ENCODE measurements at regions not wholly inside any gene's neighbourhood (a gene's known extent, or its start where the extent isn't known, plus 50 kb on each side); places are given as distances from the start of the nearest gene placed in this dataset.
A peak's percentile ranks its signal among the peaks of the same experiment; 100 is the strongest.
"Not testable (repeated sequence)": the region's sequence is repeated elsewhere in the genome, so short reads cannot be mapped to it uniquely, and the experiment has no call there.

DNA sequence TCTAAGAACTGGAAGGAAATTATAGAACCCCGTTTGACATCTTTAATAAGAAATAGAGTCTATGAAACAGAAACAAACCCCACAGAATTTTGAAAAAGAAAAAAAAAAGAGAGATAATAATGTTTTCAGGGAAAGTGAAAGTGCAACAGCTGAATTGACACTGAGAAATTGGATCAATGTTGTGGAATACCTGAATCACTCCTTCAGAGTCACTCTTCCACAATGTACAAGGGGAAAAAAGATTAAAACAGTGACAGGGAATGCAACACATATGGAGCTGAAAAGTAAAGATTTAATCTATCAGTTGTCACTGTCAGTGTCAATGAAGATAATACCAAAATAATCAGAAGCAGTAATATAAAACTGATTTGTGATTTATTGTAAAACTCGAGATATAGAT, 520.8 kb upstream of the HS3ST5 start:
- DNase-seq (ENCODE audit: low read depth), result no peak
- in situ Hi-C loops (cut with HindIII; ENCODE audit: low pct_unique_long_range_greater_than_20kb, low sequenced_read_pairs), result no loop called here

DNA sequence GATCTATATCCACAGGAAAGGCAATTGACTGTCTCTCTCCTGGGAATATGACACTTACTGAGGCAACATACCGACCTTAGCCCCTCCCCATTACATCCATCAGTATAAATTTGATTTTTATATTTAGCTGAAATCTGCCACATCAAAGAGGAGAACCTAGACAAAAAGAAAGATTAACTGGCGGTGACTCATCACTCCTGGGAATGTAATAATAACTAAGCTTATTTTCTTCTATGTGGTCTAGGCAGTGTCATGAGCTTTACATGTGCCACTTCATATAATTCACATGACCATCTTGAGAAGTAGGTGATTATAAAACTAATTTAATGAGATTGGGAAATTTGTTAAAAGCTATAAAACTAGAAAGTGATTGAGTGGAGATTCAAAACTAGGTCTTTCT, 520.0 kb upstream of the HS3ST5 start:
- DNase-seq (ENCODE audit: low read depth), result peak; percentile 2

DNA sequence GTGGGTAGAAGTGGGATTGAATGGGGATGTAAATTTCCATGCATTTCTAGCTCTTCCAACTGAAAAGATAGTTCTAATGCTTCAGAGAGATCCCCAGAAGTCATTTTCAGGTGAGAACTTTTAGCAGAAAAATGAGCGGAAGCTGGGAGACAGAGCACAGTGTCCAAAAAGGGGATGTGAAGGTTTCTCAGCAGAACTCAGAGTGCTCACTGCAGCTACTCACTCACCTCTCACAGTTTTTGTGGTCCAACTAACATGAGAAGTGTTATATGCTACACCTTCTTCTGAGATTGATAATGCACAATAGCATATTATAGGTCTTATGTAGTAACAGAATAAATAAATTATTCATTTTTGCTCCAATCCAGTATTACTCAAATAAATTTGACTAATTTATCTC, 519.2 kb upstream of the HS3ST5 start:
- in situ Hi-C loops (cut with HindIII; ENCODE audit: low pct_unique_long_range_greater_than_20kb, low sequenced_read_pairs), result no loop called here
- DNase-seq (ENCODE audit: low read depth), result no peak

More for the DNA sequence above, 520.0 kb upstream of the HS3ST5 start:
- in situ Hi-C loops (cut with HindIII; ENCODE audit: low pct_unique_long_range_greater_than_20kb, low sequenced_read_pairs), result no loop called here

DNA sequence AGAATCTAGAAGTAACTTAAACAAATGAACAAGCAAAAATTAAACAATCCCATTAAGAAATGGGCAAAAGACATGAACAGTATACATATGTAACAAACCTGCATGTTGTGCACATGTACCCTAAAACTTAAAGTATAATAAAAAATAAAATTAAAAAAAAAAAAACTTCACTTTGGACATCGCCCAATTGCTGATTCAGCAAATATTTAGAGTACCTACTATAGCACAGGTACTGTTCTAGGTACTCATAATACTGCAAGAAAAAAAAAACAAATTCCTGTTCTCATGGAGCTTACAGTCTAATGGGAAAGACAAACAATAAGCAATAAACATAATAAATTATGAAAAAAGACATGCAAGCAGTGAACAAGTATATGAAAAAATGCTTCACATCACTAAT, 501.5 kb upstream of the HS3ST5 start:
- DNase-seq (ENCODE audit: low read depth), result no peak
- in situ Hi-C loops (cut with HindIII; ENCODE audit: low pct_unique_long_range_greater_than_20kb, low sequenced_read_pairs), result no loop called here

DNA sequence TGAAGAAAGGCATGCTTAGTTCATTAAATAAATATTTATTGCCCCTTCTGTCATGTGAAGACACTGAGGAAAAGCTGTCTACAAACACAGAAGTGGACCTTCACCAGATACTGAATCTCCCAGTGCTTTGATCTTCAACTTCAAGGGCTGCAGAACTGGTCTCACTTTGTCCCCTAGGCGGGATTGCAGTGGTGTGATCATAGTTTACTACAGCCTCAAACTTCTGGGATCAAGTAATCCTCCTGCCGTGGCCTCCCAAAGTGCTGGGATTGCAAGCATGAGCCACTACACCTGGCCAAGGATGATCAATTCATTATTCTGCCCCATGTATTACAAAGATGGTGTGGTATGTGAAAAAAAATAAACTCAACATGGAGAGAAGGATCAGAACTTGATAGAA, 496.2 kb upstream of the HS3ST5 start:
- no peak for DNase-seq (ENCODE audit: low read depth)
- in situ Hi-C loops (cut with HindIII; ENCODE audit: low pct_unique_long_range_greater_than_20kb, low sequenced_read_pairs), result no loop called here

DNA sequence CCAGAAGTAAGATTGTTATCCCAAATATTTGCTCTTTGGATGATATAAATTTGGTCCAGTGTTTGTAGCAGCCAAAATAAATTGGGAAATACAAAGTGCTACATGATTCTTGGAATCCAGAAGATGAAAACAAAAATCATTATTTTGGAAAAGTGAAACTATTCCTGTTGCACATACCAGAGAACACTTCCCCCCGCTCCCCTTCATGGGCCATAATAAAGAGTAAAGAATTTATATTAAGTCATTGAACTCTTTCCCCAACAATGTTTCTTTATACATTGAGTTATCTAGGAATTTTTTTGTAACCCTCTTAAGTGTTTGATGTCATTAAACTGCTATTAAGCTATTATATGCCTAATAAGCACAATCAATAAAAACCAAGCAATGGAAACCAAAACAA, 490.4 kb upstream of the HS3ST5 start:
- DNase-seq (ENCODE audit: low read depth), result no peak
- in situ Hi-C loops (cut with HindIII; ENCODE audit: low pct_unique_long_range_greater_than_20kb, low sequenced_read_pairs), result no loop called here

DNA sequence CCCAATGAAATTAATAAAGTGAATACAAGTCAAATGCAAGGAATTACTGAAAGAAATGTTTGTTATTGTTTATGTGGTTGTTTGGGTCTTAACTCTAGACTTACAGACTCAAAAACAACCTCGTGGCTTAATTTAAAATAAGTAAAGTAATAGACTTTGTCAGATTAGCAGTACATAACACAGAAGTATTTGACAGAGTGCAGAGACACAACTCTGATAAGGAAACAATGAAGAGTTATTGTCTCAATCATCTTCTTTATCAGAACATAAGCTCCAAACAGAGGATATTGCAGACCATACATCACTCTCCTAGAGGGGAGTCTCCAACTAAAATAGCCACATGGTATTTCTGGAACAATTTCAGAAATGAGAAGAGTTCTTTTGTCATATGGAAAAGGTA, 487.7 kb upstream of the HS3ST5 start:
- DNase-seq (ENCODE audit: low read depth), result no peak
- in situ Hi-C loops (cut with HindIII; ENCODE audit: low pct_unique_long_range_greater_than_20kb, low sequenced_read_pairs), result no loop called here

DNA sequence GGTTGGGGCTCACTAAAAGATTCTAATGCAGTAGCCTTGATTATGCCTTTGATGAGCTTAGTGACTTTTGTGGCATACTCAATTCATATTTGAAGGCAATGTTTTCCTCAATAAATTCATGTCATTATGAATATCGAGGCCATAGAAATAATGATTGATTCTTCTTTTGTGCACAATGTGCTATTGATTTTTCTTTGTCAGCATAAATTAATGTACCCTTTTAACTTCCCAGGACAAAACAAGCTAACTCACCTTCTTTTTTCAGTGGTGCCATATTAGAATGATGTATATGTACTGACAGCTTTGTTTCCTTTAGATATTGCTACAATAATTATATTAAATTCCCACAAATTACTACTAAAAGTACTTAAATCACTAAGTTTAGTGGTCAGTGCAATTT, 484.3 kb upstream of the HS3ST5 start:
- in situ Hi-C loops (cut with HindIII; ENCODE audit: low pct_unique_long_range_greater_than_20kb, low sequenced_read_pairs), result no loop called here
- no peak for DNase-seq (ENCODE audit: low read depth)

DNA sequence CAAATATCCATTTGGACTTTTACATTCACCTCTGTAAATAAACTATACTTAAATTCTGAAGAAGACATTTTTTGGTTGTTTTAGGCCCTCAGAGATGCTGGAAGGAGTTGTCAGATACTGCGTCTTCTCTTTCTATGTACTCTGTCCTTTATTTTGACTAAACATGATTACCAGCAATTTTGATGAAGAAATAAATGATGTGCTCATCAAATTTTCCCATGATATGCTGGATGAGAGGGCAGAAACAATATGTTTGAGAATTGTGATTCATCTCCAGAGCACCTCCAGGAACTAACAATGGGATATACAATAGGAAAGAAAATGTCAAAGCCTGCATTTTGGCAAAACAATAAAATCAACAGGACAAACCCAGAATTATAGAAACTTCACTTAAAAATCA, 481.6 kb upstream of the HS3ST5 start:
- in situ Hi-C loops (cut with HindIII; ENCODE audit: low pct_unique_long_range_greater_than_20kb, low sequenced_read_pairs), result no loop called here
- no peak for DNase-seq (ENCODE audit: low read depth)

DNA sequence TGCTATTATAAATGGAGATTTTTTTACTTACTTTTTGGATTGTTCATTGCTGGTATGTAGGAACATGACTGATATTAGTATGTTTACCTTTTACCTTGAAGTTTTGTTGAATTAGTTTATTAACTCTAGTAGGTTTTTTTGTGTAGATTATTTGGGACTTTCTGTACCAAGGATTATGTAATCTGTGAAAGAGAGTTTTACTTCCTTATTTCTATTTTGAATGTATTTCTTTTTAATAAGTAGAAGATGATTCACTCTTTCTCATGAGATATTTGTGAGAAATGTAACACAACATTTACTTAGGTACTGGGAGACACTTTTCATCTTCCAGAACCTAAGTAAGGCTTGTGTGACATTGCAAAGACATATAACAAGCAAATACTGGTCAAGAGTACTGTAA, 473.9 kb upstream of the HS3ST5 start:
- in situ Hi-C loops (cut with HindIII; ENCODE audit: low pct_unique_long_range_greater_than_20kb, low sequenced_read_pairs), result no loop called here
- no peak for DNase-seq (ENCODE audit: low read depth)

DNA sequence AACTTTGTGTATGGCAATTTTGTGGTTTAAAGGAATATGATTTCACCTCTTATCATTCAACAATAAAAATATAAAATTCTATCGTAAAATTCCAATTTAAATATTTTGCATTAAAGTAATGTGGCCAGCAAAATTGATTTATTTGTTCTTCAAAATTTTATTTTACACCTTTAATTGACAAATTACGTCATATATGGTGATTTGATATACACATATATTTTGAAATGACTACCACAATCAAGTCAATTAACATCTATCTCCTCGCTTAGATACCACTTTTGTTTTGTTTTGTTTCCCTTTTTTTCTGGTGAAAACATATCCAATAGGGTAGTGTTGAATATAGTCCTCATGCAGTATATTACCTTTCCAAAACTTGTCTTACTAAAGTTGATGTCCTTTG, 467.6 kb upstream of the HS3ST5 start:
- in situ Hi-C loops (cut with HindIII; ENCODE audit: low pct_unique_long_range_greater_than_20kb, low sequenced_read_pairs), result no loop called here
- DNase-seq (ENCODE audit: low read depth), result no peak

DNA sequence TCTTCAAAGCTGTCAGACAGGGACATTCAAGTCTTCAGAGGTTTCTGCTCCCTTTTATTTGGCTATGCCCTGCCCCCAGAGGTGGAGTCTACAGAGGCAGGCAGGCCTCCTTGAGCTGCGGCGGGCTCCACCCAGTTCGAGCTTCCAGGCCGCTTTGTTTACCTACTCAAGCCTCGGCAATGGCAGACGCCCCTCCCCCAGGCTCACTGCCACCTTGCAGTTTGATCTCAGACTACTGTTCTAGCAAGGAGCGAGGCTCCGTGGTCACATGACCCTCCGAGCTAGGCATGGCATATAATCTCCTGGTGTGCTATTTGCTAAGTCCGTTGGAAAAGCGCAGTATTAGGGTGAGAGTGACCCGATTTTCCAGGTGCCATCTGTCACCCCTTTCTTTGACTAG, 462.6 kb upstream of the HS3ST5 start:
- in situ Hi-C loops (cut with HindIII; ENCODE audit: low pct_unique_long_range_greater_than_20kb, low sequenced_read_pairs); DNase-seq (ENCODE audit: low read depth): not testable (repeated sequence)

DNA sequence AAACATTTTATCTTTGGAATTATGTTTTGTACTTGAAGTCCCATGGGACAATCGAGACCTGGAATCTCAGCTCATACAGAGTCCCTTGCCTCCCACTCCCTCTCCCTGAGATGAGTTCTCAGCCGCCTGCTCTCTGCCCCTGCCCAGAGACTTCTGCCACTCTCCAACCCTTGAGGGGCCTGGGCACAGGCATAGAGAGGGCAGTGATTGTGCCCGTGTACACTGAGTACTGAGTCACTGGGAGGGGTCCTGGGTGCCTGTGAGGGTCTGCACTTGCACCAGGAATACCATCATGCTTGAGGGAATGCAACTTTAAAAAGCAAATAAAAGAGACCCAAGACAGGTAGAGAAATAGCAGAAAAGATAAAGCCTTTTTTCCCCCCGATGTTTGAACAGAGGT, 453.8 kb upstream of the HS3ST5 start:
- no peak for DNase-seq (ENCODE audit: low read depth)
- in situ Hi-C loops (cut with HindIII; ENCODE audit: low pct_unique_long_range_greater_than_20kb, low sequenced_read_pairs), result no loop called here

DNA sequence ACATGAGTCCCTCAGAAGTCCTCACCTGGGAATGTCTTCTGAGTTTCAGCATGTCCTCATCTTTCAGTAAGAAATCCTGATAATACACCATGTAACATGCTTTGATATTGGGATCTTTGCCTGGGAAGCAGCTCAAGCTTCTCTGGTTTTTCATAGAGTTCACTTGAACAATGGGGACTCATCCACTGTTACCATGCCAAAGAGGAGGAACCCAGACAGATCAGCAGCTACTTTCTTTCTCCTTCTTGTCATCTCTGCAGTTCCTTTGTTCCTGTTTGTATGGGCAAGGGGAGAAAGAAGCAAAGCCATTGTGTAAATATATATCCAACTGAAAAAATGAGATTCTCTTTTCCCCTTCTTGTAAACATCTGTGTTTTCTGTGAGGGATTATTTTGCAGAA, 450.6 kb upstream of the HS3ST5 start:
- in situ Hi-C loops (cut with HindIII; ENCODE audit: low pct_unique_long_range_greater_than_20kb, low sequenced_read_pairs), result no loop called here
- no peak for DNase-seq (ENCODE audit: low read depth)

DNA sequence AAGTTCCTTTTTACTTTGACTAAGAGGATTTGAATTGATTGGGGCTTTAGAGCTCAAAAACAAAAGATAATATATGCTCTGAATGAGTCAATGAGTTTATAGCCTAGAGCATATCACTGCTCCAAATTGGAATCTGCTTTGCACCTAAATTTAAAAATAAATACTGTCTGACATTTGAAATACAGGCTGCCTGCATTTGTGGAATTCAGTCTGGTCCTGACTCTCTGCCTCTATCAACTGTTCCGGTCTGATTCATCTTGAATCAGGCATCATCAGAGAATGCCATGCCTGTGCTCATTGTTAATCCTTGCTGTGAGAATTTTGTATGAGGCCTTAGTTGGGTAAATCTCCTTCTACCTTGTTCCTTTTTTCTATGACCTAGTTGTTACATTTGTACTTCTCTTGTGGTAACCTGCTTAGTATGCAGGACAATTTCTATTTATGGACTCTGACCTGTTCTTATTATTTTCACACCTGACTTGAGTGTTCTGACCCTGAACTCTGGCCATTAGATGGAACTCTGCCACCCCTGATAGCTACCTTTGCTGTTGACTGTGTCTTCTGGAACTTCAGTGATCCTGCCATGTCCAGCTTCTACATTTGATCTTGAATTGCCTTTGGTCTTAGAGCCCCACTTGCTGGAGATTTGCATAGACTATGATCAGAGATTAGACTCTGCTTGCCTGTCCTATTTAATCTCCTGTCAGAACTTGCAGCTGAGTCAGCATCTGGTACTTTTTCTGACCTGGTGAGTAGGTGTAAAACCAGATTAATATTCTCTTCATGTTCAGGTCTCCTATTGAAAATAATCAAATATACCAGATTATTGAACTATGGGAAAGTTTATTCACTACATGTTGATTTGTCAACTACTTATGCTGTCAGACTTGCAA, 442.7 kb upstream of the HS3ST5 start:
- peak; percentile 55 for DNase-seq (ENCODE audit: low read depth)
- in situ Hi-C loops (cut with HindIII; ENCODE audit: low pct_unique_long_range_greater_than_20kb, low sequenced_read_pairs), result no loop called here

DNA sequence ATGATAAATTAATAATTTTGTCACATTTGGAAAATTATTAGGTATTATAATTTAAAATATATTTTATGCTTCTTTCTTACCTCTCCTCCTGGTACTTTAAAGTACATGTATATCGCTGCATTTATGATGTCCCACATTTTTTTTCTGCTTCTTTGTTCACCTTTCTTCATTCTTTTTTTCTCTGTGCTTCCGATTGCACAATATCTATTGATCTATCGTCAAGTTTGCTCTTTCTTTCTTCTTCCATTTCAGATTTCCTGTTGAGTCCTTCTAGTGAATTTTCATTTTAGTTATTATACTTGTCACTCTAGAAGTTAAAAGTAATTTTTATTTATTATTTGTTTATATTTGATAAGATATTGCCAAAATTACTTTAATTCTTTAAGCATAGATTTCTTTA, 441.0 kb upstream of the HS3ST5 start:
- in situ Hi-C loops (cut with HindIII; ENCODE audit: low pct_unique_long_range_greater_than_20kb, low sequenced_read_pairs), result no loop called here
- DNase-seq (ENCODE audit: low read depth), result no peak

DNA sequence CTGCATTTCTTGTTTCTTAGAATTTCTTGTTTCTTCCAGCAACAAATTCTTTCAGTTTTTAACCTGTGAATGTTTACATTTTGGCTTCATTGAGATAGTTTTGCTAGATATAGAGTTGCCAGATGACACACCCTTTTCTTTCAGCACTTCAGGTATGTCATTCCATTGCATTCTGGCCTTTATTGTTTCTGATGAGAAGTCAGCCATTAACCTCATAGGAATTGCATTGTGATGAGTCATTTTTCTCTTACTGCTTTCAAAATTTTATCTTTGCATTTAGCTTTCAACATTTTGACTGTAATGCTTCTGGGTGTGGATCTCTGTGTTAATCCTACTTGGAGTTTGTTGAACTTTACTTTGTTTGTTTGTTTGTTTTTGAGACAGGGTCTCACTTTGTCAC, 440.3 kb upstream of the HS3ST5 start:
- in situ Hi-C loops (cut with HindIII; ENCODE audit: low pct_unique_long_range_greater_than_20kb, low sequenced_read_pairs), result no loop called here
- peak; percentile 64 for DNase-seq (ENCODE audit: low read depth)

DNA sequence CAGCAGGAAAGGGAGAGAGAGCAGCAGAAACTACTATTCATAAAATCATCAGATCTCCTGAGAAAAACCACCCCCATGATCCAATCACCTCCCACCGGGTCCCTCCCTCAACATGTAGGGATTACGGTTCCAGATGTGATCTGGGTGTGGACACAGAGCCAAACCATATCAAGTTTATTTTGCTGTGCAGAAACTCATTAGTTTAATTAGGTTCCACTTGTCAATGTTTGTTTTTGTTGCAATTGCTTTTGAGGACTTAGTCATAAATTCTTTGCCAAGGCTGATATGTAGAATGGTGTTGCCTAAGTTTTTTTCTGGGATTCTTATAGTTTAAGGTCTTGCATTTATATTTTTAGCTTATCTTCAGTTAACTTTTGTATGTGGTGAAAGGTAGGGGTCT, 422.0 kb upstream of the HS3ST5 start:
- no peak for DNase-seq (ENCODE audit: low read depth)
- in situ Hi-C loops (cut with HindIII; ENCODE audit: low pct_unique_long_range_greater_than_20kb, low sequenced_read_pairs), result no loop called here

DNA sequence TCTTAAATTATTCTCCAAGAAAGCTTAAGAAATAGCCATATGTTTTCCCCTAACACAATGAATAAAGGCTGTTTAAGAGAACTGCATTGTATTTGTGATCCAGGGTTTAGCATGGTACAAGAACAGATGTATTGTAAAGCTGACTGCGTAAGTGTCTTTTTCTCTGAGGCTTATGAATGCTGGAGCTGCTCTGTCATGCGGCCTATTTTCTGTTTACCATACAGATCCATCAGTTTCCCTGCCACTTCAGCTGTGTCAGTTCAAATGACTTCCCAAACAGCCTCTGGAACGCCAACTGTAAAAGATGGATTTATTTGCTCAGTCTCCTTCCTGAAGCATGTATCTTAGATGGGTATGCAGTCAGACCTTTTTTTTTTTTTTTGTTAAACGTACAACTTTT, 419.3 kb upstream of the HS3ST5 start:
- DNase-seq (ENCODE audit: low read depth), result no peak
- in situ Hi-C loops (cut with HindIII; ENCODE audit: low pct_unique_long_range_greater_than_20kb, low sequenced_read_pairs), result no loop called here

DNA sequence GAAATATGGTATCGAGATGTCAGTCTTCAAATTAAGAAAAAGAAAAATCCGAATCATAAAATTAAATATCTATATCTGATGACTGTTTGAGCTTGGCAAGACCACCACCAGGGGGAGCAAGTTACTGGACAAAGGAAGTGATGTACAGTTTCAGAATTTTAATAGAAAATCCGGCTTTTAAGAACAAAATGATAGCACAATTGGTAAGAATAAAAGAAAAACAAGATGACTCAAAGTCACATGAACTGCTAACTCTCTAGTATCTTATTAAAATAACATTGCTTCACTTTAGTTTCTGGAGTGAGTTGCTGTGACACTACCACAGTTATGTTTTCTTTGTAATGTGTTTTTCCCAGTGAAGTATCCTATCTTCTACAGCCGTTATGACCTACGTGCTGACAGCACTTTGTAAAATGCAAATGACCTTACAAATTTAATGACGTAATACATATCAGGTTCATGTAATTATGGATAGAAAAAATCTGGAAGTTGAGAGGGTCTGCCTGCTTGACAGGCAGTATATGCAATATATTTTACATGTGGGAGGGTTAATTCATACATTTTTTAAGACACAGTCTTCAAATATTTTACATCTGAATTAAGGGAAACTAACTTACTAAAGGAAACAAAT, 405.3 kb upstream of the HS3ST5 start:
- in situ Hi-C loops (cut with HindIII; ENCODE audit: low pct_unique_long_range_greater_than_20kb, low sequenced_read_pairs), result no loop called here
- peak; percentile 60 for DNase-seq (ENCODE audit: low read depth)

Data from Caki2 (cell line).